ENCODE measurements at regions not wholly inside any gene's neighbourhood (a gene's known extent, or its start where the extent isn't known, plus 50 kb on each side); places are given as distances from the start of the nearest gene placed in this dataset.

DNA sequence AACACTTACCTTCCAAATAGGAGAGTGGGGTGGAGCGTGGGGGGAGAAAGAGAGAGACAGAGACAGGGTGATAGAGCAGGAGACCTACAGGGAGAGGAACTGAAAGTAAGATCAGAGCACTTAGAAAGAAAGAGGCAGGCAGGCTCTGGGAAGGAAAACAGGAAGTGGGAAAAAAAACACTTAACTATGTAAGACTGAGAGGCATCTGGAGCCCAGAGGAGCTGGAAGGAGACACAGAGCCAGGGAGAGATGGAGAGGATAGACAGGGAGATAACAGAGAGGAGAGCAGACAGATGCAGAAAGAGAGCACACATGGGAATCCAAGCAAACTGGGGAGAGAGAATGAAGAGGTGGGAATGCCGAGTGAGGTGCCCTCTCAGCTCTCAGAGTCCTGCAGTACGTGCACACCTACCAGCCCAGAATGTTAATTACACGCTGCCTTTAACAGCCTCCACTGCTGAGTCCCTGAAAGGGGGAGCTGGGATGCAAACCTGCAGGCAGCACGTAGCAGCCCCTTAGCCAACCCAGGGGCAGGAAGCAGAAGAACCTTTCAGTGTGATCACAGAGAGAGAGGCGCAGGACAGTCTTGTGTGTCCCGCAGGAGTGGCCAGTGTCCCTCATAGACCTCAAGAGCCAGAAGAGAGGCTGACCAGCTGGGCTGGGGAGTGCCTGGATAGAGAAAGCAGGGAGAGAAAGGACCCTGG is 132.7 kb upstream of the LRFN2 start:
- Mint-ChIP-seq H3K4me1 (peaks cover 14% of the 10 kb centered on the region), H3K27me3 (no peaks in the 10 kb centered on the region), H3K4me3 (no peak overlapping the region), H3K27ac (peak overlapping the region; percentile 42), H3K9me3 (no peaks in the 10 kb centered on the region), H3K36me3 (ENCODE audit: low read depth) (no peaks in the 10 kb centered on the region)
- POLR2A ChIA-PET: interaction anchor here (0.7 kb wide), 1 partner anchor 1597 kb away, joined by 3 read pairs; no protein-coding TSS in a partner anchor
- DNase-seq: no peak
- CTCF ChIA-PET: no interaction called here

DNA sequence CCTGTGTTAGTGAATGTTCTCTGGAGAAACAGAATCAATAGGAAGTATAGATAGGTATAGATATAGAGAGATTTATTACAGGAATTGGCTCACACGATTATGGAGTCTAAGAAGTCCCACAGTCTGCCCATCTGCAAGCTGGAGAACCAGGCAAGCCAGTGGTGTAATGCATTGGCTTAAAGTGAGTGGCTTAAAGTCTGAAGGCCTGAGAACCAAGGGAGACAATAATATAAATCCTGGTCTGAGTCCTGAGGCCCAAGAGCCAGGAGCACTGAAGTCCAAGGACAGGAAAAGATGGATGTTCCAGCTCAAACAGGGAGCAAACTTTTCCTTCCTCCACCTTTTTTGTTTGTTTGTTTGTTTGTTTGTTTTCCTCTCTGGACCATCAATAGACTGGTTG is 131.2 kb upstream of the LRFN2 start:
- DNase-seq: no peak
- POLR2A ChIA-PET: no interaction called here

DNA sequence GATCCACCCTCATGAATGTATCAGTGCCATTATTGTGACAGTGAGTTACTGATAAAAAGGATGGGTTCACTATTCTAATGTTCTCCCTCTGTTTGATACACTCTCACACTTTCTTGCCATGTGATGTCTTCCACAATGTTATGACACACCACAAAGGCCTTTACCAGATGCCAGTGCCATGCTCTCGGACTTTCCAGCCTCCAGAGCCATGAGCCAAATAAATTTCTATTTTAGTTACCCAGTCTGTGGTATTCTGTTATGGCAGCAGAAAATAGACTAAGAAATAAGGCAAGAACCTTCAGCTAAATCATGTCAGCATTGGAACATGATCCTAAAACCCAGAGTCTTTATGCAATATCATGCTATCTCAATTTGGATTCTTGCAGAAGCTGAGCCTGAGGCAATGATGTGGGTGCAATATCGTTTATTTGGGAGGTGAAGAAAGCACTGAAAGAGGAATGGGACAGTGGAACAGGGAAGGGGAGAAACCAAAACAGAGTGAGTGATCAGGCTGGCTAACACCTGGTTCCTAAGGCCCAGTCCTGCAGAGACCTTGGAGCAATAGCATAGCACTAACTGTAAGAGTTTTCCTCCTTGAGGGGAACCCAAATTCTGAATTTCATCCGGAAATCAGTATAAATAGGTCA is 130.4 kb upstream of the LRFN2 start:
- no peak overlapping the region for H3K4me3 Mint-ChIP-seq
- no peaks in the 10 kb centered on the region for H3K9me3 Mint-ChIP-seq
- no peaks in the 10 kb centered on the region for H3K27me3 Mint-ChIP-seq
- no peaks in the 10 kb centered on the region for H3K36me3 Mint-ChIP-seq (ENCODE audit: low read depth)
- POLR2A ChIA-PET: no interaction called here
- no peak for DNase-seq
- H3K27ac Mint-ChIP-seq: no peak overlapping the region
- H3K4me1 Mint-ChIP-seq: peaks cover 14% of the 10 kb centered on the region
- CTCF ChIA-PET: no interaction called here

More for the DNA sequence above, 131.2 kb upstream of the LRFN2 start:
- H3K4me3 Mint-ChIP-seq: no peak overlapping the region
- peaks cover 14% of the 10 kb centered on the region for H3K4me1 Mint-ChIP-seq
- no peak overlapping the region for H3K27ac Mint-ChIP-seq
- CTCF ChIA-PET: no interaction called here
- H3K27me3 Mint-ChIP-seq: no peaks in the 10 kb centered on the region
- H3K9me3 Mint-ChIP-seq: no peaks in the 10 kb centered on the region
- H3K36me3 Mint-ChIP-seq (ENCODE audit: low read depth): no peaks in the 10 kb centered on the region

- H3K4me1 Mint-ChIP-seq: peaks cover 14% of the 10 kb centered on the region
- no peaks in the 10 kb centered on the region for H3K27me3 Mint-ChIP-seq
- no peak overlapping the region for H3K27ac Mint-ChIP-seq
- H3K4me3 Mint-ChIP-seq: no peak overlapping the region
- ChIA-PET CTCF (no interaction called here), POLR2A (no interaction called here)
- H3K9me3 Mint-ChIP-seq: no peaks in the 10 kb centered on the region
- no peak for DNase-seq
- no peaks in the 10 kb centered on the region for H3K36me3 Mint-ChIP-seq (ENCODE audit: low read depth)
These were observed 128.6 kb upstream of the LRFN2 start for GRCh38 chr6:40715570-40716403.

GRCh38 chr6:40714576-40715564 is 127.7 kb upstream of the LRFN2 start:
- H3K9me3 Mint-ChIP-seq: no peaks in the 10 kb centered on the region
- H3K4me3 Mint-ChIP-seq: no peak overlapping the region
- H3K36me3 Mint-ChIP-seq (ENCODE audit: low read depth): no peaks in the 10 kb centered on the region
- H3K4me1 Mint-ChIP-seq: peaks cover 6% of the 10 kb centered on the region
- POLR2A ChIA-PET: no interaction called here
- no peaks in the 10 kb centered on the region for H3K27me3 Mint-ChIP-seq
- DNase-seq: no peak
- H3K27ac Mint-ChIP-seq: no peak overlapping the region
- CTCF ChIA-PET: no interaction called here

DNA sequence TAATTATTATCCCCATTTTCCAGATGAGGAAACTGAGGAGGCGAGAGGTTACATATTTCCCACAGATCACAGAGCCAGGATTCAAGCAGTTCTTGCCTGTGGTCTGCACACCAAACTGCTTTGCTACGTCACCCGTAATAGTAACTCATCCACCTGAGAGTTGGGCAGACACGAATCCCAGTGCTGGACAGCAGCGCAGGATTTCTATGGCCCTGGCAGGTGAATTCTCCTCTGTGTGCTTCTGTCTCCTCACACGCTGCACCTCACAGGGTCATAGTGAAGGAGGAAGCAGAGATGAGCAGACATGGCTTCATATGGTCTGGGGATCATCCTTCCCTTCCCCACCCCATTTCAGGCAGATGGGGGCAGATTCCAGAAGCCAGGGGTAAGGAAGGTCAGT is 127.0 kb upstream of the LRFN2 start:
- no peaks in the 10 kb centered on the region for H3K27me3 Mint-ChIP-seq
- no peak overlapping the region for H3K4me3 Mint-ChIP-seq
- DNase-seq: no peak
- no peaks in the 10 kb centered on the region for H3K36me3 Mint-ChIP-seq (ENCODE audit: low read depth)
- no peaks in the 10 kb centered on the region for H3K4me1 Mint-ChIP-seq
- H3K9me3 Mint-ChIP-seq: no peaks in the 10 kb centered on the region
- ChIA-PET CTCF (no interaction called here), POLR2A (no interaction called here)
- H3K27ac Mint-ChIP-seq: no peak overlapping the region

DNA sequence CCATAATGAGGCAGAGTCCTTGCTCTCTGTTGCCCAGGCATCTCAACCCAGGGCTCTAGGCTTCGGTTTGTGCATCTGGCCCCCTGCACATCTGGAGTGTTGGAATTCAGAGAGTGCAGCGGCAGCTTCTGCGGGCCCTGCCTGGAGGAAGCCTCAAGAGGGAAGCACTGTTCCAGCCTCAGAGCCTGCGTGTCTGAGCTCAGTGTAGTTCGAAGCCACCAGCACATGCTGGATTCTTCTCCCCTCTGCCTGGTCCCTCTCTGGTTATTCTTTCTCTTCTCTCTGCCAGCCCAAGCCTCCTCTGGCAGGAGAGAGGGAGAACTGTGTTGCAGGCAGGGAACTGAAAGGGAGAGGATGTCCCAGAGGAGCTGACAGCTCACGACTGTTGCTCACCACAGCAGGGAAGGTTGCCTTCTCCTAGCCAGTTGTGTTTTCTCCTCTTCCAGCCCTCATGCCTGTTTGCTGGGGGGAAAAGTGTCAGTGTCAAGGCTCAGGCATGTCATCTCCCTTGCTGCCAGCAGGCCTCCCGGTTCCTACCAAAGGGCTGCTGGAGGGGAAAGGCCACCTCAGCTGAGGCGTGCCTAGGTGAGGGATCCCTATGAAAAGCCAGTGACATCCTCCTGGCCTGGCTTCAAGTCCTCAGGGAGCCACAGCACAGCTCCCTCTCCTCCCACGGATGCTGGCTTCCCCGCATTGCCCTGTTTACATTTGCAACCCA is 126.0 kb upstream of the LRFN2 start:
- Mint-ChIP-seq H3K4me3 (no peak overlapping the region), H3K36me3 (ENCODE audit: low read depth) (no peaks in the 10 kb centered on the region), H3K27ac (no peak overlapping the region), H3K9me3 (no peaks in the 10 kb centered on the region), H3K4me1 (no peaks in the 10 kb centered on the region), H3K27me3 (no peaks in the 10 kb centered on the region)
- ChIA-PET POLR2A (no interaction called here), CTCF (no interaction called here)
- no peak for DNase-seq

- Mint-ChIP-seq H3K4me3 (no peak overlapping the region), H3K9me3 (no peaks in the 10 kb centered on the region), H3K27me3 (peaks cover 6% of the 10 kb centered on the region), H3K27ac (no peak overlapping the region), H3K36me3 (ENCODE audit: low read depth) (no peaks in the 10 kb centered on the region), H3K4me1 (no peaks in the 10 kb centered on the region)
- DNase-seq: no peak
- CTCF ChIA-PET: no interaction called here
- POLR2A ChIA-PET: no interaction called here
These were observed 123.6 kb upstream of the LRFN2 start for GRCh38 chr6:40710626-40711330.

- ChIA-PET POLR2A (no interaction called here), CTCF (interaction anchor here (1.1 kb wide), 1 partner anchor 23 kb away, joined by 3 read pairs; no protein-coding TSS in a partner anchor)
- DNase-seq: no peak
- Mint-ChIP-seq H3K27ac (no peak overlapping the region), H3K9me3 (no peaks in the 10 kb centered on the region), H3K4me1 (no peaks in the 10 kb centered on the region), H3K4me3 (no peak overlapping the region), H3K27me3 (peaks cover 6% of the 10 kb centered on the region), H3K36me3 (ENCODE audit: low read depth) (no peaks in the 10 kb centered on the region)
These were observed 120.9 kb upstream of the LRFN2 start for GRCh38 chr6:40708049-40708448.

DNA sequence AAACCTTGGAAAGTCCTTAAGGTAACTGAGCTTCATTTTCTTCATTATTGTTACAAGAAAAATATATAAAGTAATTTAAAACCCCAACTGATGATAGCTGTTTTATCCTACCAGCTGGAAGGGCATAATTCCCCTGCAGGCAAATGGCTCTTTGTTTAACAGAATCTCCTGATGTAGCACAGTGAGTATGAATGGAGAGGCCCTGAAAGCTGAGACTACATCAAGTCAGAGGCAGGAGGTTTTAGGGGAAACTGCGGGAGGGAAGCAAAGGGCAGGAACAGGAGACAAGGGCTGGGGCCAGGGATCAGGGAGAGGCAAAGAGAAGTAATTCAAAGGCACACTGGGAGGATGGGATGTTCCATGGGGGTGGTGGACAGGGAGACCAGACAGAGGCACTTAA is 119.0 kb upstream of the LRFN2 start:
- Mint-ChIP-seq H3K27ac (no peak overlapping the region), H3K9me3 (no peaks in the 10 kb centered on the region), H3K27me3 (peaks cover 11% of the 10 kb centered on the region), H3K36me3 (ENCODE audit: low read depth) (no peaks in the 10 kb centered on the region), H3K4me3 (no peak overlapping the region), H3K4me1 (no peaks in the 10 kb centered on the region)
- ChIA-PET CTCF (no interaction called here), POLR2A (no interaction called here)
- no peak for DNase-seq

- Mint-ChIP-seq H3K27me3 (peaks cover 11% of the 10 kb centered on the region), H3K27ac (no peak overlapping the region), H3K4me1 (no peaks in the 10 kb centered on the region), H3K4me3 (no peak overlapping the region), H3K9me3 (no peaks in the 10 kb centered on the region), H3K36me3 (ENCODE audit: low read depth) (no peaks in the 10 kb centered on the region)
- CTCF ChIA-PET: interaction anchor here (1.1 kb wide), 1 partner anchor 14 kb away, joined by 3 read pairs; no protein-coding TSS in a partner anchor
- DNase-seq: no peak
- POLR2A ChIA-PET: no interaction called here
These were observed 118.2 kb upstream of the LRFN2 start for GRCh38 chr6:40705354-40705753.
